Right cardiac atrium (tissue), 5 donors: ENCODE measurements at regions not wholly inside any gene's neighbourhood (a gene's known extent, or its start where the extent isn't known, plus 50 kb on each side); places are given as distances from the start of the nearest gene placed in this dataset.

Source experiments
- ATAC-seq, 2 donors: fragments of 200-7000 bp; cut with Tn5 transposase; one replicate each; pipeline versions ENCODE4 v1.8.0 to v1.9.1; 2020; ENCODE audit warnings: moderate library complexity in 2 of 2, mild to moderate bottlenecking in 1 of 2
- DNase-seq, 3 donors: peaks; one replicate each; pipeline ENCODE4 v3.0.0-alpha.2; 2020
- H3K27ac ChIP-seq: one replicate; pipeline ENCODE4 v1.5.1; 2013; ENCODE audit warnings: mild to moderate bottlenecking, low read length, control low read depth, moderate library complexity
- H3K27me3 ChIP-seq: one replicate; pipeline ENCODE4 v1.6.1; 2013; ENCODE audit not compliant: control insufficient read depth, insufficient read depth
- H3K4me1 ChIP-seq: one replicate; pipeline ENCODE4 v1.6.1; 2013; ENCODE audit warnings: low read length; ENCODE audit not compliant: control insufficient read depth, insufficient read depth
- H3K4me3 ChIP-seq: one replicate; pipeline ENCODE4 v1.5.1; 2013; ENCODE audit warnings: low read length, control low read depth
- H3K9me3 ChIP-seq: one replicate; pipeline ENCODE4 v1.6.1; 2013; ENCODE audit warnings: low read length; ENCODE audit not compliant: control insufficient read depth
- WGBS: extraction: QIAGEN DNeasy Blood & Tissue Kit; methylation state at CpG from one replicate; pipeline ENCODE4 v1.1.7; 2013; 5-methylcytosine and 5-hydroxymethylcytosine counted together
- intact Hi-C, 4 donors: fragments of 100-400 bp; cut with DNase I; formaldehyde crosslinking; loops; one replicate each; pipeline versions ENCODE4 v1.11.0 to v1.14.0; 2022 to 2023
- donor health status: healthy with polysubstance abuse.
- donor health status: DM: no; HTN: yes; CAD: no.
- donor health status: DM: no; HTN: no; CAD: no.
- donor health status: DM: no; HTN: yes; CAD: no; lungs with severe emphysema.
- donor health status: DM: yes; HTN: yes; CAD: no.

DNA sequence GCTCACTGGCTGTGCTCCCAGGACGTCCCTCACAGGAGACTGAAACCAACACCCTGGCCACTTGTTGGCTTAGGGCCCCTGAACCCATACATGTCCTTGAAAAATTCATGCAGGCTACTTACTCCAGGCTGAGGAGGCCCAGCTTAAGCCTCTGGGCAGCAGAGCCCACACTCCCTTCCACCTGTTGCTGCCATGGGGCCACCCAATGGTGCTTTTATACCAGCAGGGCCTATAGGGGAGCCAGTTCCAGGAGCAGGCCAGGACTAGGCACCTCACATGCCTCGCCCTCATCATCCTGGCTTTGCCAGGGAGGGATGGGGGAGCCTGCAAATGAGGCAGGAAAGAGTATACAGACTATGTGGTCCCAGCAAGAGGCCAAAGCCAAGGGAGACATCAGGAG, 181.7 kb upstream of the NECTIN1 start:
- H3K4me3 ChIP-seq = no peak overlapping the region
- H3K27me3 ChIP-seq = no peaks in the 10 kb centered on the region
- WGBS = 66% methylated on average over 2 of the region's 2 CpGs
- H3K27ac ChIP-seq = no peak overlapping the region
- no peaks in the 10 kb centered on the region for H3K9me3 ChIP-seq
- DNase-seq (no peak), ATAC-seq (no peak)
- H3K4me1 ChIP-seq = no peaks in the 10 kb centered on the region
- intact Hi-C loops = no loop called here

DNA sequence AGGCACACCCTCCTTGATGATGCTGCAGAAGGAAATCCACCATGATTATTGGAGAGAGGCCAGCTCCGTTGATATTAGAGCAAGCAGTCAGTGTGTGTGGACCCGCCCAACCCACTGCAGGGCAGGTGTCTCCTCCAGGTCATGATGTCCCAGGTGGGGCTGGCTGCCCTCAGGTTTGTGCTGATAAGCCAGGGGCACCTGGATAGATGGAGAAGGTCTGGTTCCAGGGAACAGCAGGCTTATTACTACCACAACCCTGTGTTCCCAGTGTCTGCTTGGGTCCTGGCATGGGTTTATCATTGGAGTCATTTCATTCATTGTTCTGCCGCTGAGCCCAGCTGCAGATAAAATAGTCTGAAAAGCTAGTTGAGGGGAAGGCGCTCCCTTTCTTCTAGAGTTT, 181.1 kb upstream of the NECTIN1 start:
- Histone ChIP-seq H3K4me1 (no peaks in the 10 kb centered on the region), H3K27ac (no peak overlapping the region), H3K4me3 (no peak overlapping the region), H3K27me3 (no peaks in the 10 kb centered on the region), H3K9me3 (no peaks in the 10 kb centered on the region)
- 67% methylated on average over 4 of the region's 4 CpGs for WGBS
- intact Hi-C loops = no loop called here
- ATAC-seq (no peak), DNase-seq (no peak)

DNA sequence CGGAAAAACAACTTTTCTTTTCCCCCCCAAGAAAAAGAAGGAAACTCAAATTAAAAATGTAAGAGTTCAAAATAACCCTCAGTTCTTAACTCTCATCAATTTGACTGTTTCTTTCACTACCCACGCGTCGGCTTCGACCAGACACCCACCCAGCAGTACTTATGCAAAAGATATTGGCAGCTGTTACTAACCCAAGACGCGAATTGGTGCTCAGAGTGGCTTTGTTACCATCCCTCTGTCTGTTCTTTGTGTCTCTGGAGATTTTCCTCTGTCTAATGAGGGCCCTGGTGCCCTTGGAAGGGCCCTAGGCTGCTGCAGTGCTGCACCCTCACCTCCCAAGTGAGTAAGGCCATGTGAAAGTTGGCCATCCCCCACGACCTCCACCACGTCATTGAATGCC, 180.5 kb upstream of the NECTIN1 start:
- ATAC-seq = no peak
- DNase-seq = no peak
- H3K27me3 ChIP-seq = no peaks in the 10 kb centered on the region

DNA sequence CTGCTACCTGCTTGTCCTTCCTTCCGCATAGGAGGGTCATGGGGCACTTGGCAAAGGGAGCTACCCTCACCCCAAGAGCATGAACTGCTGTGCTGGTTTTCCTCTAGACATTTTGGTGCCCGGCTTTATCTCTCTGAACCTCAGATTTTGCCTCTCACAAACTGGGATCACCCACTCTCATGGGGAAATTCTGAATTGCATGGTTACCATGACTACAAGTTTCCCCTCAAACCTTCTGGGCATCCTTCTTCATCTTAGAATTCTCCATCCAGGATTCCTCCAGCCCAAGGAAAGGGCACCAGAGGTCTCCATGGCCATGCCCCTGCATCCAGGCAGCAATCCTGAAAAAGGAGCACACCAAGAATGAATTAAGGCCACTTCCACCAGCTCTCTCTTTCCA, 180.1 kb upstream of the NECTIN1 start:
- Histone ChIP-seq H3K4me3 (no peak overlapping the region), H3K4me1 (no peaks in the 10 kb centered on the region), H3K27me3 (no peaks in the 10 kb centered on the region), H3K9me3 (no peaks in the 10 kb centered on the region), H3K27ac (no peak overlapping the region)
- DNase-seq (no peak), ATAC-seq (no peak)
- intact Hi-C loops = no loop called here
- 41% methylated on average over 2 of the region's 2 CpGs for WGBS

More for the DNA sequence above, 180.5 kb upstream of the NECTIN1 start:
- no peaks in the 10 kb centered on the region for H3K4me1 ChIP-seq
- no peak overlapping the region for H3K4me3 ChIP-seq
- H3K9me3 ChIP-seq = no peaks in the 10 kb centered on the region
- no peak overlapping the region for H3K27ac ChIP-seq
- WGBS = 79% methylated on average over 9 of the region's 9 CpGs
- intact Hi-C loops = no loop called here

DNA sequence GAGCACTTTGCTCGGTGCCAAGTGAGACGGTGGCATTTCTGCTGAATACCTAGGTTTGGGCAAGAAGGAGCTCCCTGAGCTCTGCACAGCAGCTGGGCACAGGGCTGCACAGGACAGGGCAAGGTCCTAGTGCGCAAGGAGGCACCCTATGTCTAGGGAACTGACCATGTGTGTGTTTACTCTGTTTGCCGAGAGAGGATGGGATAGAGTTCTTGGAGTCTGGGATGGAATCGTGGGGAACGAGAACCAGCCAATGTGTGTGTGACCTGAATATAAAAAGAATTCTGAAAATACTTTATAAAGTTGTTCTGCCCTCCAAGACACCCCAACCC, 179.5 kb upstream of the NECTIN1 start:
- no peak overlapping the region for H3K27ac ChIP-seq
- H3K4me3 ChIP-seq = no peak overlapping the region
- no peaks in the 10 kb centered on the region for H3K4me1 ChIP-seq
- ATAC-seq (no peak), DNase-seq (no peak)
- intact Hi-C loops = no loop called here
- no peaks in the 10 kb centered on the region for H3K27me3 ChIP-seq
- H3K9me3 ChIP-seq = no peaks in the 10 kb centered on the region
- 64% methylated on average over 6 of the region's 6 CpGs for WGBS

DNA sequence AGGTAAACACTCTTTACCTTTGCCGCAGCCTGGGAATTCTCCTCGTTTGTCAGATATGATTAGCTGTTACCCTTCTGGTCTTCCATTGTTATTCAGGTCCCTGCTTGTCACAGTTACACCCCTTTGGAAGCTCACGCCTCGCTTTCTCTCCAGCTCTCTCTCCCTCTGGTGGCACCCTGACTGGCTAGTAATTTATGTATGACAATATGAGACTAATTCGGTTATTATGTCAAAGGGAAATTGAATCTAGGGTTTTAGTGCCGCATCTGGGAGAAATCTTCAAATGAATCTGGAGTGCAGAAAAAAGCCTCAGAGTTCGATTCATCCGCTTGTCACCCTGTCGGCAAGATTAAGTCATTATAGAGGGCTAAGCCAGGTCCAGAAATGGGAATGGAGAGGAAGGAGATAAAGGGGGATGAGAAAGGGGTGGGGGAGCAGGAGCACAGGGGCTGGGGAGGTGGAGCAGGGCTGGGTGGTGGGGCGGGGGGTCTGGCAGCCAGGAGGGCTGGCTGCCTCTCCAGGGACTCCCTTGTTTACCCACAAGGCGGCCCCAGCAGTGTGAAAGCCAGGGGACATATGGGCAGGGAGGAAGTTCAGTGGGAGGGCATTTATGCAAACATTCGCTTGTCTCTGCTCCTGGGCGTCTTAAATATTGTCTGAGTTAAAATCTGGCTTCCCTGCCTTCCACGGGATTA, 179.0 kb upstream of the NECTIN1 start:
- WGBS = 46% methylated on average over 14 of the region's 14 CpGs

DNA sequence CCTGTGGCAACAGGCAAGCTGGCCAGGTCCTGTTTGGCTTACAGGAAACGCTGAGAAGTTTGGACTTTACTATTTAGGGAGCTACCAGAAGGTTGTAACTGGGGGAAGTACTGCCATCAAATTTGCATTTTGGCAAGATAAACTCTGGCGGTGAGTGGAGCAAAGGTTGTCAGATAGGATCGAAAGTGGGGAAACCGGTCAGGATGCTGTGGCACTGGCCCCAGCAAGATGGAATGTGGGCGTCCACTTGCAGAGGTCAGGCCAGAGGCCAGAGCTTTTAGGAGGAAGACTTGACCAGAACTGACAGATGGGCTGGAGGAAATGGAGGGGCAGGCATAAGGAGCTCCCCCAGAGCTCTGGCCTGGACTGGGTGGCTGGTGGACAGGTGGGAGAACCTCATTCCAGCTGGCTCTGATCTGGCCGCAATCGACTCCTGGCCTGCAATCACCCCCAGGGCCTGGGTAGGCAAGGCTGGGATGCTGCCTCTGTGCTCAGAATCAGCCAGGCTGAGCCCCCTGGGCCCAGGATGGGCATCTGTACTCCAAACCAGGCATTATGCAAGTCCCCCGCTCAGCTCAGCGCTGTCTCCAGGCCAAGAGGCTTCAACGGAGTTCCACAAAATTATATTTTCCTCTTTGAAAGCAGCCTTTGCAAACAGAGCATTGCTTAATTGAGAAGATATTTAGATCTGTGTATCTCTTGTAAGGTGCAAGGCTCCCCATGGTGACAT, 178.3 kb upstream of the NECTIN1 start:
- peak; percentile 45 to 70 for ATAC-seq

More for the DNA sequence above, 179.0 kb upstream of the NECTIN1 start:
- no peak for DNase-seq
- Histone ChIP-seq H3K27me3 (no peaks in the 10 kb centered on the region), H3K9me3 (no peaks in the 10 kb centered on the region), H3K27ac (no peak overlapping the region), H3K4me3 (no peak overlapping the region), H3K4me1 (no peaks in the 10 kb centered on the region)
- intact Hi-C loops = no loop called here
- no peak for ATAC-seq

DNA sequence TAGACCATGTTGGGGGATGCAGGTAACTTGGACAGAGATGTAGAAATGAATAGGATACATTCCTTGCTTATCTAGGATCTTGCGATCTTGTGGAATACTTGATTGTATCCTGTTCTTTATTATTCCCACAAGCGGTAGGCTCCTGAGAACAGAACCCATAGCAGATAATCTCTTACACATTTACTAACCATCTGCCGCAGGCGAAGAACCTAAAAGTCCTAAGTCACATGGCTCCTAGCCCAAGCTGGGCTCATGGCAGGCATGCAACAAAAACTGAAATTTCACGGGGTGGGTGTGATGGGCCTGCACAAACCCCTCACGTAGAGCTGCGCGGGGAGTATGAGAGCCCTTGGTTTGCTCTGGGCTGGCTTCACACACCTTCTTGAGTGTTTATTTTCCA, 177.4 kb upstream of the NECTIN1 start:
- Histone ChIP-seq H3K27ac (no peak overlapping the region), H3K4me3 (no peak overlapping the region), H3K27me3 (no peaks in the 10 kb centered on the region), H3K4me1 (no peaks in the 10 kb centered on the region), H3K9me3 (no peaks in the 10 kb centered on the region)
- DNase-seq = no peak
- 94% methylated on average over 8 of the region's 8 CpGs for WGBS
- intact Hi-C loops = no loop called here
- no peak for ATAC-seq

More for the DNA sequence above, 178.3 kb upstream of the NECTIN1 start:
- intact Hi-C loops = no loop called here
- H3K27ac ChIP-seq = no peak overlapping the region
- no peaks in the 10 kb centered on the region for H3K4me1 ChIP-seq
- 66% methylated on average over 10 of the region's 10 CpGs for WGBS
- no peaks in the 10 kb centered on the region for H3K27me3 ChIP-seq
- no peaks in the 10 kb centered on the region for H3K9me3 ChIP-seq
- no peak overlapping the region for H3K4me3 ChIP-seq
- DNase-seq = no peak

DNA sequence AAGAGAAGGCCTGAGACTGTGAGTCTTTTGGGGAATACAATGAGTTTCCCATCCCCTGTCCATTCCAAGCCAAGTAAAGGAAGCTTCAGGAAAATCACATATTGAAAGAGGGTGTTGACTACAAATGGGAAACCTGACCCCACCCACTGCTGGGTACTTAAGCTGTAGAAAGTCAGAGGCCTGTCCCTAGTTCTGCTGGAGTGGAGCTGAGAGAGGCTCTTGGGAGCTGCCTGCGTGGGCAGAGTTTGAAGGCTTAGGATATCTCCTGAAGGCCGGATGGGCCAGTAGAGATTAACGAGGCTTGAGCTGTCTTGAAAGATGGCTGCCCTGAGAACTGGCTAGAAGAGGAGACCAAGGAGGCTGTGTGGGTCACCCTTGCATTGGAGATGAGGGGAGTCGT, 176.2 kb upstream of the NECTIN1 start:
- H3K4me3 ChIP-seq = no peak overlapping the region
- H3K9me3 ChIP-seq = no peaks in the 10 kb centered on the region
- ATAC-seq = peak in 1 of 2 donors; percentile 15
- no peak for DNase-seq
- WGBS = 66% methylated on average over 4 of the region's 4 CpGs
- no peaks in the 10 kb centered on the region for H3K4me1 ChIP-seq
- no peak overlapping the region for H3K27ac ChIP-seq
- no peaks in the 10 kb centered on the region for H3K27me3 ChIP-seq
- intact Hi-C loops = no loop called here

DNA sequence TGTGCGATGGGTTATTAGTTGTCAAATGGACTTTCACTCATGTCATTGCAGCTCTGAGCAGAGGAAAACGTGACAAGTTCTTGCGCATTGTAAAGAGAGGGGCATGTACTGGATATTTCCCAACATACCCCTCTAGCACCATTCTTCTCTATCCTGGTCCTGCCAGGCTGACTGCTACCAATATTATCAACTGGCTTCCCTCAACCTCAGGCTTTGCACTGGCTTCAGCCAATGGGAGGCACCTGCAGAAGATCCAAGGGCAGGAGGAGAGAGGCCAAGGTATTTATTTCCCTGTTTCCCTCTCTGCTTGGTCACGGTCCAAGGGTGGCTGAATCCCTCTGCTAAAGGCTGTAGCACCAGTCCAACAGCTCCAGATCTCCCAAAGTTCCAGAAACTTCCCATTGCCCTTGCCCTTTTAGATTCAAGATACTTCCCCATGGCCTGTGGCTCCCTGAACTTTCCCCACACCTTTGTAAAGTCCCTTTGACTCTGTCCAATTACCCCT, 175.6 kb upstream of the NECTIN1 start:
- ATAC-seq (no peak), DNase-seq (no peak)
- Histone ChIP-seq H3K27me3 (no peaks in the 10 kb centered on the region), H3K4me3 (no peak overlapping the region), H3K4me1 (no peaks in the 10 kb centered on the region), H3K27ac (no peak overlapping the region), H3K9me3 (no peaks in the 10 kb centered on the region)
- intact Hi-C loops = no loop called here
- WGBS = 89% methylated on average over 4 of the region's 4 CpGs

DNA sequence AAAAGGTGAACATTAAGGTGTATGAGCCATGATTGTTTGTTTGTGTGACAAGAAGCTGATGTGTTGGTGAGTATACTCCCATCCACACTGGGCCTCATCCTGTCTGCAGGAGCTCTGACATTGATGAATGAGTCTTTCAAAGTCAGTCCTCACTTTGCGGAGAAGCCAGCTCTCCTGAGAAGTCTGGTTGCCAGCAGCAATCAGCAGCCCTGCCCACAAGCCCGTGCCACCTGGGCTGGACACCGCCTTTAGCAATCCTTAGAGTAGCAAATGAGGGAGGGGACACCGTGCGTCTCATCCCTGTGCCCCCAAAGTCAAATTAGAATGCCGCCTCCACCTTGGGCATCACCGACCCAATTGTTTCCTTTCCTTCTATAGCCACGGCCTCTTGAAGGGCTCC, 174.8 kb upstream of the NECTIN1 start:
- no peaks in the 10 kb centered on the region for H3K27me3 ChIP-seq
- no peak overlapping the region for H3K4me3 ChIP-seq
- 88% methylated on average over 8 of the region's 8 CpGs for WGBS
- ATAC-seq = no peak
- no peaks in the 10 kb centered on the region for H3K4me1 ChIP-seq
- no peak for DNase-seq
- H3K27ac ChIP-seq = no peak overlapping the region
- no peaks in the 10 kb centered on the region for H3K9me3 ChIP-seq
- intact Hi-C loops = no loop called here
